ENCODE measurements at regions not wholly inside any gene's neighbourhood (a gene's known extent, or its start where the extent isn't known, plus 50 kb on each side); places are given as distances from the start of the nearest gene placed in this dataset.

DNA sequence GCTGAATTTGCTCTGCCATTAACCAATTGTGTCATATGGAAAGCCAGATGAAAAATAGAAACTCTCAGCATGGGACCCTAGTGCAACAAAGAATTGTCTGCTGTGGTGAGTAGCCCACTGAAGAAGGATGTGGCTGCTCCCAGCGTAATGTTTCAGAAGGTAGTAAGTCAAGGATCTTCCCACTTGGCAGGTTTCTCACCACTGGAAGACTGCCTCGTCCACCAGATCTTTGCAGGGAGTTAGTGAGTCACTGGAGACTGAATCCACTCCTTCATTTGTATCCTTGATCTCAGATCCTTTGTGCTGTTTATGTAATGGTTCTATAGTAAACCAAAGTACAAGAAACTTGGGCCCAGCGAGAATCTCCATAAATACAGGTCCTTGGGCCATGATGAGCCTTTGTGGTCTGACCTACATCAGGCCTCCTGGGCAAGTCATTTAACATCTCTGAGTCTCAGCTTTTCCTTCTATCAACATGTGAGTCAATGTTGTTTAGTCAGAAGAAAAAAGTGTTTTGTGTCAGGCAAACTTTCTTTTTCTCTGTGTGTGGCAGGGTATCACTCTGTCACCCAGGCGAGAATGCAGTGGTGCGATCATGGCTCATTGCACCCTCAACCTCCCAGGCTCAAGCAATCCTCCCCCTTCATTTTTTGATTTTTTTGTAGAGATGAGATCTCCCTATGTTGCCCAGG lies 78.0 kb upstream of the CCDC160 start:
- intact Hi-C loops (cut with micrococcal nuclease; ENCODE audit: unreplicated experiment), result no loop called here
- BruUV-seq (replicated peaks), result no TSS peak

DNA sequence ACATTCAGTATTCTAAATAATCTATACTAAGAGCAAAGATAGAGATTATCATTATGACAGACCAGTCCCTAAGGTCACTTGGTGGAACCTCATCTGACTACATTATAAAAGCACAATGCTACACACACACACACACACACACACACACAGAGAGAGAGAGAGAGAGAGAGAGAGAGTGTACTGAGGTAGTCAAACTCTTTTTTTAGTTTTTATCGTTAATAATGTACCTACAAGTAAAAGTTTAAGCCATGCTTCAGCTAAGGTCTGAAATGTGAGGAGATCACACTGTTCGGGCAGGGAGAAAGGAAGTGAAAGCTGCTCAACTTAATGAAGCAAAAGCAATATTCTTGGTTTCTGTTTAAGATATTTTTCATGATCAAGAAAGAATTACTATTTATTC lies 75.8 kb upstream of the CCDC160 start:
- Histone ChIP-seq H3K4me3 (no peak overlapping the region), H3K4me2 (no peak overlapping the region), H3K27ac (no peak overlapping the region), H3K9me2 (ENCODE audit: insufficient read depth) (no peaks in the 10 kb centered on the region), H3F3A (ENCODE audit: insufficient read depth, low read depth) (no peaks in the 10 kb centered on the region), H4K20me1 (ENCODE audit: insufficient read depth) (no peaks in the 10 kb centered on the region), H3K27me3 (ENCODE audit: insufficient read depth, low read depth) (no peaks in the 10 kb centered on the region), H3K36me3 (ENCODE audit: low read depth) (no peaks in the 10 kb centered on the region), H3K79me2 (ENCODE audit: low read depth) (no peaks in the 10 kb centered on the region), H3K9me3 (ENCODE audit: insufficient read depth, low read depth) (no peaks in the 10 kb centered on the region), H2AFZ (no peak overlapping the region), H3K4me1 (replicated peaks; ENCODE audit: insufficient read depth) (no peaks in the 10 kb centered on the region)
- intact Hi-C loops (cut with micrococcal nuclease; ENCODE audit: unreplicated experiment), result no loop called here
- ChIA-PET POLR2A (ENCODE audit: unreplicated experiment) (no interaction called here), CTCF (no interaction called here)
- no peak for DNase-seq
- no TSS peak for BruUV-seq (replicated peaks)
- TF ChIP-seq, protein P1, sequence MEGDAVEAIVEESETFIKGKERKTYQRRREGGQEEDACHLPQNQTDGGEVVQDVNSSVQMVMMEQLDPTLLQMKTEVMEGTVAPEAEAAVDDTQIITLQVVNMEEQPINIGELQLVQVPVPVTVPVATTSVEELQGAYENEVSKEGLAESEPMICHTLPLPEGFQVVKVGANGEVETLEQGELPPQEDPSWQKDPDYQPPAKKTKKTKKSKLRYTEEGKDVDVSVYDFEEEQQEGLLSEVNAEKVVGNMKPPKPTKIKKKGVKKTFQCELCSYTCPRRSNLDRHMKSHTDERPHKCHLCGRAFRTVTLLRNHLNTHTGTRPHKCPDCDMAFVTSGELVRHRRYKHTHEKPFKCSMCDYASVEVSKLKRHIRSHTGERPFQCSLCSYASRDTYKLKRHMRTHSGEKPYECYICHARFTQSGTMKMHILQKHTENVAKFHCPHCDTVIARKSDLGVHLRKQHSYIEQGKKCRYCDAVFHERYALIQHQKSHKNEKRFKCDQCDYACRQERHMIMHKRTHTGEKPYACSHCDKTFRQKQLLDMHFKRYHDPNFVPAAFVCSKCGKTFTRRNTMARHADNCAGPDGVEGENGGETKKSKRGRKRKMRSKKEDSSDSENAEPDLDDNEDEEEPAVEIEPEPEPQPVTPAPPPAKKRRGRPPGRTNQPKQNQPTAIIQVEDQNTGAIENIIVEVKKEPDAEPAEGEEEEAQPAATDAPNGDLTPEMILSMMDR (conservative IDR thresholded peaks at IDR 0.05), result no peak
- TF ChIP-seq EZH2 (IDR thresholded peaks at IDR 0.05; ENCODE audit: low read depth), result no peak

More for the DNA sequence above, 78.0 kb upstream of the CCDC160 start:
- Histone ChIP-seq H3F3A (ENCODE audit: insufficient read depth, low read depth) (no peaks in the 10 kb centered on the region), H3K9me3 (ENCODE audit: insufficient read depth, low read depth) (no peaks in the 10 kb centered on the region), H4K20me1 (ENCODE audit: insufficient read depth) (no peaks in the 10 kb centered on the region), H3K79me2 (ENCODE audit: low read depth) (no peaks in the 10 kb centered on the region), H3K27ac (no peak overlapping the region), H2AFZ (no peak overlapping the region), H3K9me2 (ENCODE audit: insufficient read depth) (no peaks in the 10 kb centered on the region), H3K4me3 (no peak overlapping the region), H3K4me2 (no peak overlapping the region), H3K4me1 (replicated peaks; ENCODE audit: insufficient read depth) (no peaks in the 10 kb centered on the region), H3K36me3 (ENCODE audit: low read depth) (no peaks in the 10 kb centered on the region), H3K27me3 (ENCODE audit: insufficient read depth, low read depth) (no peaks in the 10 kb centered on the region)
- no peak for TF ChIP-seq EZH2 (IDR thresholded peaks at IDR 0.05; ENCODE audit: low read depth)
- TF ChIP-seq, protein P1 (conservative IDR thresholded peaks at IDR 0.05), result no peak
- POLR2A ChIA-PET (ENCODE audit: unreplicated experiment), result no interaction called here
- CTCF ChIA-PET, result no interaction called here
- no peak for DNase-seq

DNA sequence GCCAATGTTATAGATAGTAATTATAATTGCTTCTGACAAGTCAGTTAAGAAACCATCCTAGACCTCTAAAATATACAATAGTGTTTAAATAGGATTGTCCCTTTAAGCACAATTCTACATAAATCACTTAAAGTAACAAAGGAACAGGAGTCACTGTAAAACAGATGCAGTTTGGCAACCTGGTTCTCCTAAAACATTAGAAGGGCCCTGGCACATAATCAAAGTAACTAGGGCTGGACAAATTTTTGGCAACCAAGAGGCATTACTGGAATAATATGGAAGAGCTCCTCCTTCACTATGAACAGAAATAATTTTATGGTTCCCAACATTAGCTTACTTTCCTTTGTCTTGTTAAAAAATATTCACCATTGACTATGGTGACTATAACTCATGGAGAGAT lies 75.0 kb upstream of the CCDC160 start:
- Histone ChIP-seq H3K27ac (no peak overlapping the region), H3K9me3 (ENCODE audit: insufficient read depth, low read depth) (no peaks in the 10 kb centered on the region), H2AFZ (no peak overlapping the region), H3K9me2 (ENCODE audit: insufficient read depth) (no peaks in the 10 kb centered on the region), H3K27me3 (ENCODE audit: insufficient read depth, low read depth) (no peaks in the 10 kb centered on the region), H3K36me3 (ENCODE audit: low read depth) (no peaks in the 10 kb centered on the region), H3K4me2 (no peak overlapping the region), H3K79me2 (ENCODE audit: low read depth) (no peaks in the 10 kb centered on the region), H3K4me1 (replicated peaks; ENCODE audit: insufficient read depth) (no peaks in the 10 kb centered on the region), H4K20me1 (ENCODE audit: insufficient read depth) (no peaks in the 10 kb centered on the region), H3K4me3 (no peak overlapping the region), H3F3A (ENCODE audit: insufficient read depth, low read depth) (no peaks in the 10 kb centered on the region; the same call in 1 of the 2 replicates)
- BruUV-seq (replicated peaks), result no TSS peak
- no peak for DNase-seq
- TF ChIP-seq, protein P1 (conservative IDR thresholded peaks at IDR 0.05), result no peak
- TF ChIP-seq EZH2 (IDR thresholded peaks at IDR 0.05; ENCODE audit: low read depth), result no peak
- intact Hi-C loops (cut with micrococcal nuclease; ENCODE audit: unreplicated experiment), result no loop called here
- ChIA-PET CTCF (no interaction called here), POLR2A (ENCODE audit: unreplicated experiment) (no interaction called here)

Measured in PC-9 (cell line).